ENCODE measurements at regions not wholly inside any gene's neighbourhood (a gene's known extent, or its start where the extent isn't known, plus 50 kb on each side); places are given as distances from the start of the nearest gene placed in this dataset.

- Histone ChIP-seq H3K4me1 (no peaks in the 10 kb centered on the region), H3K4me3 (no peak overlapping the region), H3K27ac (no peak overlapping the region), H3K27me3 (no peaks in the 10 kb centered on the region), H3K36me3 (no peaks in the 10 kb centered on the region), H3K9me3 (no peaks in the 10 kb centered on the region)
- 87% methylated on average over 3 of the region's 3 CpGs for WGBS
- no peak for TF ChIP-seq POLR2A (IDR thresholded peaks at IDR 0.05)
- no peak for TF ChIP-seq EP300 (IDR thresholded peaks at IDR 0.05)
- TF ChIP-seq POLR2AphosphoS5 (IDR thresholded peaks at IDR 0.05): no peak
- TF ChIP-seq CTCF (IDR thresholded peaks at IDR 0.05): peak in 1 of 2 donors; percentile 37
- DNase-seq (ENCODE audit: low spot score in 2 of 2): no peak
Measured at GRCh38 chr1:117284399-117285215, 73.9 kb upstream of the VTCN1 start.

GRCh38 chr1:117278531-117278930, 67.8 kb upstream of the VTCN1 start:
- H3K27me3 ChIP-seq: no peaks in the 10 kb centered on the region
- no peaks in the 10 kb centered on the region for H3K9me3 ChIP-seq
- no peak overlapping the region for H3K4me3 ChIP-seq
- H3K36me3 ChIP-seq: no peaks in the 10 kb centered on the region
- TF ChIP-seq POLR2AphosphoS5 (IDR thresholded peaks at IDR 0.05) (no peak), EP300 (IDR thresholded peaks at IDR 0.05) (no peak), POLR2A (IDR thresholded peaks at IDR 0.05) (no peak), CTCF (IDR thresholded peaks at IDR 0.05) (no peak)
- 46% methylated on average over 5 of the region's 5 CpGs for WGBS
- H3K4me1 ChIP-seq: no peaks in the 10 kb centered on the region
- DNase-seq (ENCODE audit: low spot score in 2 of 2): no peak
- H3K27ac ChIP-seq: no peak overlapping the region

- no peak for DNase-seq (ENCODE audit: low spot score in 2 of 2)
- no peak overlapping the region for H3K27ac ChIP-seq
- TF ChIP-seq POLR2AphosphoS5 (IDR thresholded peaks at IDR 0.05) (no peak), CTCF (IDR thresholded peaks at IDR 0.05) (no peak), EP300 (IDR thresholded peaks at IDR 0.05) (no peak), POLR2A (IDR thresholded peaks at IDR 0.05) (no peak)
- H3K27me3 ChIP-seq: no peaks in the 10 kb centered on the region
- WGBS: 82% methylated on average over 2 of the region's 2 CpGs
- no peaks in the 10 kb centered on the region for H3K36me3 ChIP-seq
- H3K4me1 ChIP-seq: no peaks in the 10 kb centered on the region
- H3K4me3 ChIP-seq: no peak overlapping the region
- H3K9me3 ChIP-seq: peaks cover 4% of the 10 kb centered on the region
Measured at GRCh38 chr1:117275055-117275454, 64.3 kb upstream of the VTCN1 start.

GRCh38 chr1:117271959-117272358, 61.2 kb upstream of the VTCN1 start:
- 88% methylated on average over 4 of the region's 4 CpGs for WGBS
- no peaks in the 10 kb centered on the region for H3K36me3 ChIP-seq
- H3K4me3 ChIP-seq: no peak overlapping the region
- H3K27ac ChIP-seq: no peak overlapping the region
- H3K9me3 ChIP-seq: peaks cover 4% of the 10 kb centered on the region
- no peak for DNase-seq (ENCODE audit: low spot score in 2 of 2)
- no peaks in the 10 kb centered on the region for H3K4me1 ChIP-seq
- no peak for TF ChIP-seq POLR2A (IDR thresholded peaks at IDR 0.05)
- no peak for TF ChIP-seq POLR2AphosphoS5 (IDR thresholded peaks at IDR 0.05)
- no peak for TF ChIP-seq CTCF (IDR thresholded peaks at IDR 0.05)
- TF ChIP-seq EP300 (IDR thresholded peaks at IDR 0.05): no peak
- H3K27me3 ChIP-seq: no peaks in the 10 kb centered on the region

GRCh38 chr1:117271129-117271528, 60.4 kb upstream of the VTCN1 start:
- Histone ChIP-seq H3K27me3 (no peaks in the 10 kb centered on the region), H3K4me3 (no peak overlapping the region), H3K36me3 (no peaks in the 10 kb centered on the region), H3K4me1 (no peaks in the 10 kb centered on the region), H3K27ac (no peak overlapping the region), H3K9me3 (peaks cover 4% of the 10 kb centered on the region)
- TF ChIP-seq EP300 (IDR thresholded peaks at IDR 0.05) (no peak), CTCF (IDR thresholded peaks at IDR 0.05) (no peak)
- WGBS: 82% methylated on average over 5 of the region's 5 CpGs
- no peak for DNase-seq (ENCODE audit: low spot score in 2 of 2)
